Activated T-helper 1 cell treated with anti-CD3 and anti-CD28 coated beads, Interleukin-2, amount 50 U/mL, for 16 hours (primary cell): ENCODE measurements at regions not wholly inside any gene's neighbourhood (a gene's known extent, or its start where the extent isn't known, plus 50 kb on each side); places are given as distances from the start of the nearest gene placed in this dataset.

Experiments used
- DNase-seq, 2 donors: peaks; one replicate each; pipeline ENCODE4 v3.0.0-alpha.2; 2020; ENCODE audit warnings: low read depth in 1 of 2, low spot score in 1 of 2

DNA sequence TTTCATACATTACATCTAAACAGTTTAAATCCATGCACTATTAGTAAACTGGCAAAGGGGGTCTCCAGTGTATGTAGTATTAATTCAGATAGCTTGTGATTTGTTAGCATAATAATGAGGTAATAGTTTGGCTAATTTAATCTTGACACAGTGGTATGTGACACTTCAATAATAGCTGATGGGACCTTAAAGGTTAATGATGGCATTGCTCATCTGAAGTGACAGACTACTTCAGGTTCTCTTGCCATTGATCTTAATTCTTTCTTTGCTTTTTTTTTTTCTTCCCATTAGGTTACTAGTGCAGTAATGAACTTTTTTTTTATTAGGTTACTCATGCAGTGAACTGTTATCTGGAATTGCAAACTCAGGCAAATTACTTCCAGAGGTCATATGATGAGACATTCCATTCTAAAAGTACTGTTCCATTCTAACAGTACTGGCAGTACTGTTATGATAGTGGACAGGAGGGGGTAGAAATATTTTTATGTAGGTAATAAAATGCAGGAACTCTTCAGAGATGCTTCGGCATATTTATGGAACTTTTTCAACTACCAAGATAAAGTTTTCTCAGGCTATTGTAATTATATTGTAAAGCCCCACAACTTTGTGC is 911.3 kb upstream of the LCORL start:
- no peak for DNase-seq

DNA sequence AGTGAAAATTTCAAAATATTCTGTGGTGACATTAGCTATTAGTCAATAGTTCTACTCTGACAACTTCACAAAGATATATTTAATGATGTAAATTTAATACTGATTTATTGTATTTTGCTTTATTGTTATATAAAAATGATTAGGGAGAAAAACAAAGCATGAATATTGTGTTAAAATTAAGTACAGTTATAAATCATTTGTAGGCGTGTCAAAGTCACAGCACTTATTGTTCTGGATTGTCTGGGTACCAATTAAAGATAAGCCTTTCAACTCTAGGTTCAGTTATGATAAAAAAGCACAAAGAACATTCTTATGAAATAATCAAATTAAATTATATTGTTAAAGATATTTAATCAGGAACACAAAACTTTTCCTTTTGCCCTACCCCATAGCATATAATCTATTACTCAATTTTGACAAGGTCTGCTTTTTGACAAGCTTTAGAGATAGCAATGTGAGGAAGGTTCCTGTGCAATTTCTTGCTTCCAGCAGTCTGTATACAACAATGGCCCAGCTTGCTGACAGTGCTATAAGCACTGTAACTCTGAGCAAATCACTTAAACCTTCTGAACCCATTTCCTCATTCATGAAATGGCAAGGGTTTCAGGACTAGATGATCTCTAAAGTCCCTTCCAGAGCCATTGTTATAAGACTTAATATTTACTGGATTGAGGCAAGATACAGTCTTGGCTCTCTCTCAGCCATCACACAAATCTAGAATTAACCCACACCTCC is 910.3 kb upstream of the LCORL start:
- no peak for DNase-seq

DNA sequence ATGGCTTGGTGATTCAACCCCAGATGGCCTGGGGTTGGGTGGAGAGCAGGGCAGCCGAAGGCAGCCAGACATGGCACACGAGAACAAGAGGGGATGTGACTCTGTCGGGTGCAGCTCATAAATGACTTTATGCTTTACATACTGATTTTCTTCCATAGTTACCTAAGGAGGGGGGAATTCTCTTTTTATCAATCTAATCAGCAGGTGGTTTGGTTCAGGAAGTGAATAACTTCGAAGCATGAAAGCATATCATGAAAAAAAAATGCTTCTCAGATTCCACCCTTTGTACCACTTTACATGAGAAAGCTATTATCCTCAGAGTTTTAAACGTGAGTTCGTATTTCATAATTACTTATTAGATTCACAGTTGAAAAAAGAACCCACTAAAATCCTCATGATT is 908.9 kb upstream of the LCORL start:
- DNase-seq = no peak

DNA sequence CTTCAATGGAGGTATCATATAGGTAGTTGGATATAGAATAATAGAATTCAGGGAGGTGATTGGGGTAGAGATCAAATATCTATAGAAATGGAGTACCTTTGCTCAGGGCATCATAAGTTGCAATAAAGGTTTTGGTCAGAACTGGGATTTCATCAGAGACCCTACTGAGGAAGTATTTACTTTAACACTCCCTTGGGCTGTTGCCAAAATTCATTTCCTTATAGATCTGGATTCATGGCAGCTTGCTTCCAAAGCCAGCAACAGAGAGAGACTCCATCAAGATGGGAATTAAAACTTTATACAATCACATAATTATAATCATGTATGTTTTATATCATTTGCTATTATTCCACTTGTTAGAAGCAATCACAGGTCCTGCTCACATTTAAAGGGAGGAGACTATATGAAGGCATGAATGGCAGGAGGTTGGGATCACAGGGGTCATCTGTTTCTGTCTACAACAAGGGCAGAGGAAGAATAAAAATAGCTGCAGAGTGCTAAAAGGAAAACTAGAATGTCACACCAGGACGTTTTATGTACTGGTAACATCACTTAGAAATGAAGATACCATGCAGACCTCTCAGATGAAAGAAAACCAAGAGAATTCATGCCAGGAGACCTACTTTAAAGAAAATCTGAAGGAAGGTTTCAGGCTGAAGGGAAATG is 902.1 kb upstream of the LCORL start:
- no peak for DNase-seq

DNA sequence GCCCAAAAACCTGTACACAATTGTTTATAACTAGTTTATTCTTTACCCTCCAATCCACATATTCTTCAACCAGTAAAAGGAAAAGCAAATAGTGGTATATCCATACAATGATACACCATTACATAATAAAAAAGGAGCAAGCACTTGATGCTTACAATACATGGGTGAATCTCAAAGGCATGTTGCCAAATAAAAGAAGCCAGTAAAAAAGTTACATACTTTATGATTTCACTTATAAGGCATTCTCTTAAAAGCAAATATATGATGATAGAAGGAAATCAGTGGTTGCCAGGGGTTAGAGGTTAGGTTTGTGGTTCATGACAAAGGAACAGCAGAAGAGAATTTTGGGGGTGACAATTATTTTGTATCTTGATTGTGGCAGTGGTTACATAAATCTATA is 896.1 kb upstream of the LCORL start:
- DNase-seq = no peak

DNA sequence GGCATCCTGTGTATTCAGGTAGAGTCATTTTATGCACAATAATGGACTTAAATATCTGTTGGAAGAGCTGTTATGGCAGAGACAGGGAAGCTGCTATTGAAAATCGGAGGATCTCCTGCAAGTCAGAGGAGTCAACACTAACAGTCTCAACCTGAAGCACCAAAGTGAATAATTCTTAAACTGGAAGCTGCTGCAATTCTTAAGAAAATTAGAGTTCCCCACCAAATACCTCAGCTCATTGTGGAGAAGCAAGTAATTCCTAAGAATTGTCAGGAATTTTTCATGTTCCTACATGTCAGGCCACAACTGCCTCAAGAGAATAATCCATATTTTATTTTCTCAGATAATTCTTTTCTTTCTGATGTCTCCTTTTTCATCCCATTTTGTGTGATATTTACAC is 892.6 kb upstream of the LCORL start:
- DNase-seq = no peak

DNA sequence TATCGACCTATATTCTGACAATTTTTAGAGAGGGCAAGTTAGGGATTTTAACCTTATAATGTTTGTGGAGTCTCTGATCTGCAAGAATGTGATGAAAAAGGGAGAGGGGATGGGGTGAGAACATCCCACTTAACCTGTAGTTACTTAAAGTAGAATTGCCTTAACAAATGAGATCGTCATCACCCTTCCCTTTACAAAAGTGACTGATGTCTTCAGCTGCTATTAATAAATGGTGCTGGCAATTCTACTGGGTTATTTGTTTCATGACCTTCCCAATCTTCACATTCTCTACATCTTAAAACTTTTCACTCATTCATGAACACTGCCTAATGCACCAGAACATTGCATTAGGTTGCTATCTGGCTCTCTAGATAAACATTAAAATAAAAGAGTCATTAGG is 873.4 kb upstream of the LCORL start:
- DNase-seq = no peak

DNA sequence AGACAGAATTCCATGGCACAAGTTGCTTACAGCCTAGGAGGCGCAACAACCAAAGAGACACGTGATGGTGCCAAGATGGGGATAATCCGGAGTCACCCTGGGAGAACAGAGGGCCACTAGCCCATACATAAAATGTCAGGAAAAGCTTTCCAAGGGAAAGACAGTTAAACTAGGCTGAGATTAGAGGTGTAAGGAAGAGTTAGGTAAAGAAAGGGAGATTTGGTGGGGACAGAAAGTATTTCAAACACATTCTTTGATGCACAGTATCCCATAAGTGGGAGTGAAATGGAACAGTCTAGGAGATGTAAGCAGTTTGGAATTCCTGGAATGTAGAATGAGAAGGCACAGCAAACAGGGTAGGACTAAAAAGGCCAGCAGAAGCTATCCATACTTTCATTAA is 860.9 kb upstream of the LCORL start:
- no peak for DNase-seq

DNA sequence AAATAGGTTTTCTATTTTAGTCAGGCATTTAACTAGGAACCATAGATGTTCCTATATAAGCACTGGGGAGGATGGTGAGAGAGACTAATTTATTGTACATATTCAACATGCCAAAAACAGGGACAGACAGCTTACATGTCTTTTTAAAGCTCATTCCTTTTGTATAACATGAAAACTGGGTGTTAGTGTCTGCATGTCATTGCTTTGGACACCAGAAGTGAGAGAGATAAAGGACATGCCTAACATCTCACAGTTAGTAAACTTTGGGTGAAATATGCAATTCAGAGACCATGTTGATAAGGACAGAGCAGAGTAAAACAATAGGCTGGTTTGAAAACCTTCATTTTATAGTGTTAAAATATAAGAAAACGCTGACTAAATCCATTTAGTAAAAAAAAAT is 860.0 kb upstream of the LCORL start:
- no peak for DNase-seq

DNA sequence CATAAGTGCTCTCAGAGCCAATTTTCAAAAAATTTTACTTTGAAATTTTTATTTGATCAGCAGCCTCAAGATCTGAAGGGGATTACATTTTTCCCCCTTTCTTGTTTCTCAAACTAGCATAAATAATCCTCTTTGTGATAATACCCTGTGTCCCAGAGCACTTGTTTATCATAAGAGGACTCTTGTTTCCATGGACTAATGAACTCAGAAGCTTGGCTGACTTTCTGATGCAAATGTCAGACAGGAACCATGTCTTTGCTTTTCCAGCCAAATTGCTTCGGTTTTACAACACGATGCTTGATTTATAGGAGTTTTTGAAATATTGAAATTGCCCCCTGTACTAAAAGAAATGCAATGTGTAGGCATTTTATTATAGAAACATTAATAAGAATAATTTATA is 859.3 kb upstream of the LCORL start:
- no peak for DNase-seq

DNA sequence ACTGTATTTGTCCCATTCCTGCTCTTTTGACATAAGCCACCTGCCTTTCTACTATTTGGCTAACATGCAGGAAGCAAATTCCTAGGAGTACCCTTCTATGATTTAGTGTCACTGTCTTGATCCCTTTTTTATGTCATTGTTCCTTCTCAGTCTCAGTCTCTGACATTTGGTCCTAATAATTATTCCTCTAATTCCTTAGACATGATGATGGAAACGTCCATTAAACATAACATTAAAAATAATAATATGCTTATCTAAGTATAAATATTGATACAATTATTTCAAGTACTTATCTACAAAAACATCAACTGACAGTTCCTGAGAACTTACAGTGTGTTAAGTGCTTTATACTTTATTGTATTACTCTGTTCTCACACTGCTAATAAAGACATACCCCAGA is 857.0 kb upstream of the LCORL start:
- DNase-seq = no peak

DNA sequence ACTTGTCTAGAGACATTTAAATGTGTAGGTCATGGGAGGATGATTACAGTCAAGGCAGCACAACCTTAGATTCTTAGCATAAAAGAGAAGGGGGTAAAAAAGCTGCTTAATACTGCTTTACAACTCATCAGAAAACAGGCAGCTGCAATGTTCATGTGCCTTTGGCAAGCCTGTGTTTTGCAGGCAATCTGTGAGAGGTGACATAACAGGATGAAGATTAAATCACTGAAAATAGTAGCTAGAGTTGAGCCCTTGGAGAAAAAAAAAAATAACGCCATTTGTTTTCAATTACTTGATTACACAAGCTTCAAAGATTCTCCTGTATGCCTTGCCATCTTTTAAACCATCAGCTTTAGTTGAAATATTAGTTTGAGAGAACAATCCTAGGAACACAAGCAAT is 847.6 kb upstream of the LCORL start:
- DNase-seq = no peak

DNA sequence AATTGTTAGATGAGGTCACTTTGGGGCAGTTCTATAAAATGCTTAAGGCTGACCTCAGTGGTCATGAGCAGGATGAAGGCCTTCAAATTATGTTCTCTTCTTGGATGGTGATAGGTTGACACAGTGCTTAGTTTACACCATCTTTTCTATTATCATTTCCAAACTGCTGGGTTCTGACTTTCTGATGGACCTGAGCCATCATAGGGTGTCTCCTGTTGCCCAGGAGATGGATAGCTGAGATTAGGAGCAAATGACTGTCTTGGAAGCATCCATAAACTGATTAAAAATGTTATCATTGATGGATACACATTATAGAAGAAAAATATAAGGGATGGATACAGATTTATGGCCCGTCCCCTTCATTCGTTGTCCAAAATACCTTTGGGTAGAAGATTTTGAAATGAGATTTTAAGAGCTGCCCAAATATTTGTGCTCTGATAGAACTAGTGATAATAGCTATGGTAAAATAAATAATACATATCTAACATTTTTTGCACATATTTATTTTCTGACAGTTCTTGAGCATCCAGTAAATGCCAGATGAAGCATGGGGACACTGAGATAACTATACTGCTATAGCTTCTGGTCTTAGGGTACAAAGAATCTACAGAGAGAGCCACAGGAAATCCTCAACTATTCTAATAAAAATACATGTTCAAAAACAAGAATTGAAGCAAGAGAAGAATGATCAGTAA is 839.4 kb upstream of the LCORL start:
- DNase-seq = no peak

DNA sequence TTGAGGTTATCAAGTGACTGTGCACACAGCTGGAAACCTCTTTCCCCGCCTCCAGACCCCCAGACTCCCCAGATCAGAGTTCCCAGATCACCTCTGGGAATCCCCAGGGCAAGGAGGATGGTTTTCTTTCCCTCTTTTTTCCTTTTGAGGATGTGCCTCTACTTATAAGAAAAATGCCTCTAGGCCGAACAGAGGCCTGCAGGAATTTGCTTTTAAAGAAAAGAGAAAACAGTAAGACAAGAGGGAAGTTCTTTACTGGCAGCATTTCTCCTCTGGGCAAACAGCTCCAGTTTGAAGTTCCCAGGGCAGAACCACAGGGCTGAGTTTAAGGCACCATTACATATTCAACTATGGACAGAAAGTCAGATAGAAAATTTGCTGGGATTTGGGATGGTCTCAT is 837.9 kb upstream of the LCORL start:
- DNase-seq = no peak

DNA sequence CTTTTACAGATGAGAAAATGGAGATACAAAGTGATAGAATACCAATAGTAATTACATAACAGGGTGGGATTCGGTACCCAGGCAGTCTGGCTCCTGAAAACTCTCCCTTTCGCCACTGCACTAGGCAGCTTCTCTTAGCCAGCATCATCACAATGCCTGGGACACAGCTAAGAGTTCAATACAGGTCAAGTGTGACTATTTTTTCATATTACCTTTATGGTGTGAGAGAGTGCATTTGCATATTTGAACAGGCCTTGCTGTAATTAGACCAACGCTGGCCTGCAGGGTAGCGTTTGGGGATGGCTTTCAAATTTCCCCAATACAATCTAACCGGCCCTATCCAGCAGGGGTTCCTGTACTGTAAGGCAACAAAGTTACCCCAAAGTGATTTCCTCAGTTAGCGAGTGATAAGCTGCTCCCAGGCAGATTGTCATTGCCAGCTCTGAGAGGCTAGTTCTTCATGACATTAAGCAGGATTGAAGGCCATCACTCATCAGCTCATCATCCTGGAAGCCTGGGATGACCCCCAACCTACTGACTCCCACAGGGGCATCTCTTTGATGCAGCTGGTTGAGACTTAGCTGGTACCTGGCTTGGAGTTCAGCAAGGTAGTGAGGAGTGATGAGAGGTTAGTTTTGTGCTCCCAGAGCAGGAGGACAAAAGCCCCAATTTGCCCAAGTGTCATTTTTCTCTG is 836.8 kb upstream of the LCORL start:
- DNase-seq = no peak

DNA sequence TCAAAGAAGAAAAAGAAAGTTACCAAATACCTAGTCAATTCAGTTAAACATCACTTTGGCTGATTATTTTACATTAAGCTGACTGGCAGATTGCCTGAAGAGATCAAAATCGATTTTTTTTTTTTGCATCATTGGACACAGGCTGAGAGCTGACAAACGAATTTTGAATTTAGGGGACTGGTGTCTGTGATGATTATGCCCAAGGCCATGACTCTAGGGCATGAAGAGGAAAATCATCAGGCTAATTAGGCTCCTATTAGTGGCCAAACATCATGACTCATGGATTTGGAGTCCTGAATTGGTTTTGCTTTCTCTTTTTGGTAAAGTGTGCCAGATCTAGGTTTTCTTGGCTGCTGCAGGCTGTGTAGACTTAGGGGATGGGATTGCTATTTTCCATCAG is 829.3 kb upstream of the LCORL start:
- no peak for DNase-seq

DNA sequence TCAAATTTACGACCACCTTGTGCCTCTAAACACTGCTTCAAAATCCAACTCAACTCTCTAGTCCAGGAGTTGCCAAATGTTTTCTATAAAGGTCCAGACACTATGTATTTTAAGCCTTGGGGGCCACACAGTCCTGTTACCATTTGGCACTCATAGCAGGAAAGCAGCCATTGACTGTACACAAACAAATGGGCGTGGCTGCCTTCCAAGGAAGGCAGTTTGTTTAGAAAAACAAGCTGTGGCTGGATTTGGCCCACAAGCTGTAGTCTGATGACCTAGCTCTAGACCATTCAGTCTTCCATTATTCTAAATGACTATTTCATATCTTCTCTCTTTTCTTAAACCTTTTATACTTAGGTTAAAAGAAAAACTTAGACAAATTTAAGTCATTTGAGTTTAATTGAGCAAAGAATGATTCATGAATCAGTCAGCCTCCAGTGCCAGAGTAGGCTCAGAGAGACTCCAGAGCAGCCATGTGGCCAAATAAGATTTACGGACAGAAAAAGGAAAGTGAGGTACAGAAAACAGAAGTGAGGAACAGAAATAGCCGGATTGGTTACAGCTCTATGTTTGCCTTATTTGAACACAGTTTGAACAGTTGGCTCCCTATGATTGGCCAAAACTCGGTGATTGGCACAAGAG is 825.8 kb upstream of the LCORL start:
- DNase-seq = no peak

DNA sequence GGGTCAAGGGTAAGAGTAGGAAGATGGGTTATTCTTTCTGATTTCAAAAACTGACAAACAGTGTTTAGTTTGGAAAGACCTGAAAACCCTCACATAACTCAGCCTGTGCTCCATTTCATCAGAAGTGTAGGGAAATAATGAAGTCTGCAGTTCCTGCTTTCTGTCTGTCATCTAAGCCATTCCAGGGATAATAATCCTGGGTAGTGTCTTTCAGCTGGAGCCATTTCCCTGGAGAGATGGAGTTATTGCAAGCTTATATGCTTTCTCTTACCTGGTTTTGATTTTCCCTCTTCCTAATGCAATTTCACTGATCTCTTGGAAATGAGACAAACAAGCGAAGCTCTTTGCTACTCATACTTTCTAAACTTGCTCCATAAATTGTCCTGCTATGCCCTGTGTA is 824.8 kb upstream of the LCORL start:
- no peak for DNase-seq

DNA sequence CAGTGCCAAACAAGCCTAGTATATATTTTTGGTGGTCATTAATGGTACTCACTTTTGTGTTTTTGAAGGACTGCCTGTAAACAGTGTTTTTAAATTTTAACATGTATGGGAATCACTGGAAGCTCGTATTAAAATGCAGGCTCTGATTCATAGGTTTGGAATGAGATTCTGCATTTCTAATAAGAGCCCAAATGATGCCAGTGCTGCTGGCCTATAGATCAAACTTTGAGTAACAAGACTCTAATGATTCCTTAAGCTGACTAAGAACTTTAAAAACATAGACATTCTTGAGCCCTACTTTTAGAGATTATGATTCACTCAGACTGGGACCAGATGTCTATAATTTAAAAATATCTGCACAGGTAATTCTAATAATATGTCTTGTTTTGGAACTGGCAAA is 823.2 kb upstream of the LCORL start:
- no peak for DNase-seq

DNA sequence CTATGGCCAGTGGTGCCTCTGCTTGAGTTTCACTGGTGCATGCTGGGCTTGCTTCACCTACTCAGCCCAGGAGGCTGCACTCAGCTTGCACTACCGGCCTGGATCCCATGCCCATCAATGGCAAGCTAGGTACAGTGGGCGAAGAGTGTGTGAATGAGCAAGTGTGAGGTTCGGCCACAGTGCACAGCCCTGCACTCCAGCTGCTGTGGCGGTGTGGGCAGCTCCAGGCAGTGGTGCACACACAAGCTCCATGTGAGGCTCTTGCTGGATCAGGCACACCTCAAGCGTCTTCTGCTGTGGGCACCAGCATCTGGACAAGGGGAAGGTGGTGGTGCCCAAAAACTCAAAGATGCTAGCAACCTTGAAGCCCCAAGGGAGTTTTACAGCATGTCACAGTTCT is 820.9 kb upstream of the LCORL start:
- DNase-seq = no peak

DNA sequence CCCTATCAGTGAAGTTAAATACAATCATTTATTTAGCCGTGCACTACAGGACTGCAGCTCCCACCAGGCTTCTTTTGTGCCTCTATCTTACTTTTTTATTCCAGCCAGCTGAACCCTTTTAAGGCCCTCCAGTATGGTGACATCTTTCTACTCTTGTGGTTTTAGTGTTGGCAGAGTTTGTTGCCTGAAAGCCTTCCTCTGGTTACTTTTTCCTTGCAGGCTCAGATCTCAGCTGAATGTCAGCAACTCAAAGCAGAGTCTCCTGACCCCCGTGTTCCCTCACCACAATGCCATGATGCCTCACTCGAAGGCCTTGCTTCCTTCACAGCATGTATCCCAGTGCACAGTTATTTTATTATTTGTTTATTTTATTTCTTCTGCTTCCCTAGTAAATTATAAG is 818.9 kb upstream of the LCORL start:
- no peak for DNase-seq
